GM18520 (cell line): ENCODE measurements at regions not wholly inside any gene's neighbourhood (a gene's known extent, or its start where the extent isn't known, plus 50 kb on each side); places are given as distances from the start of the nearest gene placed in this dataset.

Source experiments
- ATAC-seq: cut with Tn5 transposase; IDR thresholded peaks from one replicate; pipeline ENCODE4 v1.9.1; 2021; ENCODE audit not compliant: unreplicated experiment

DNA sequence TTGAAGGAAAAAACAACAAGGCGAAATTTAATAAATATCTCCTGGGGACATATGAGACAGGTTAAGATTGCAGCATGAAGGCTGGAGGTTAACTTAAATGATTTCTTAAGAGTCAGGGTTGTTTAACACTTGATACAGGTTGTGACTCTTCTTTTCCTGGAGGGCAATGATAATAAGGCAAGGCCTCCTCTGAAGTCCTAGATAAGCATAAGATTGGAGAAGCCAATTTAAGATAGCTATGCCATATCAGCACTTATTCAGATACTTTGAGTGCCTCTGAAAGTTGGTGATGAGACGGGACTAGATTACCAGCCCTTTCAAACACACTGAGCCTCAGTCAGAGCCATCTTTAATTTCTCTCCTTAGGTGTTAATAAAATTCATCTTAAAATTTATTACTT is 350.8 kb downstream of the FBXO8 start:
- ATAC-seq: no peak

DNA sequence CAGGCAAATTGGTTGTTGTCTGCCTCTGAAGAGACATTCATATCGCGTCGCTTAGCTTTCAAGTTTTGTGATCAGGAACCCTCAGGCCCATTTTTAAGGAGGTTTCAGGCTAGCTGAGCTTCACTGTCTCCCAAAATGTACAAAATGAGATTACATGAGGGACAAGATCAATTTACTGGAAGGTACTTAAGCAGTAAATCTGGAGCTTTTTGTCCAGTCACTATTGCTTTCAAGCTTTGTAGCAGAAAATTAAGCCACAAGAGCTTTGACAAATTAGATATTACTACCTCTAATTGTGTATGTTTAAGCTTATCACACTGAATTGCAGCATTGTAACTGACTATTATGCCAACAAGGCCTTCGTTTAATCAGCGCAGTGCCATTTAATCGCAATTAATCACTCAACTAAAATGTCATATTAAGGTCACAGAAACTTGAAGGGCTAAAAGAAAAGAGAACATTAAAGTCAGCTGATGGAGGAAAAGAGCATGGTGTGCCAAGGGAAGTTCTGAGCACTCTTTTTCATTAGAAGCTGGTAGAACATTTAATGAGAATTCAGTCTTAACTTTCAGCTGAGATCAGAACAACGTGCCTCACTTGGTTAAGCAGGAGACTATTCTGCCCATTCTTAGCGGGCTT is 353.0 kb downstream of the FBXO8 start:
- ATAC-seq: no peak

DNA sequence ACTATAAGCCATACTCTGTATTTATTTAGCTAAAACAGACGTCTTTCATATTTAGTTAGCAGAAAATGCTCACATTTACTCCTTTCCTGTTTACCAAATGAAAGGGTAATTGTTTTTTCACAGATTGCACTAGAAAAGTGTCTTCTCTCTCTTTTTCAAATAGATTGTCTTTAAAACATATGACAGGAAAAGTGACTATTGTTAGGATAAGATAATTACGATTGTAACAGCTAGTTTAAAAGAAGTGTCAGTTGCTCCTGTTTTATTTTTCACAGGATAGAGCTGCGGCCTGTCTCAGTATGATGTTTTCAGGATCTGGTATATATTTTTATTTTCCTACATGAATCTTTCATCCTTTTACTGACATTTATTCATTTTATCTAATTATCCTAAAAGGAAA is 353.5 kb downstream of the FBXO8 start:
- ATAC-seq: no peak

DNA sequence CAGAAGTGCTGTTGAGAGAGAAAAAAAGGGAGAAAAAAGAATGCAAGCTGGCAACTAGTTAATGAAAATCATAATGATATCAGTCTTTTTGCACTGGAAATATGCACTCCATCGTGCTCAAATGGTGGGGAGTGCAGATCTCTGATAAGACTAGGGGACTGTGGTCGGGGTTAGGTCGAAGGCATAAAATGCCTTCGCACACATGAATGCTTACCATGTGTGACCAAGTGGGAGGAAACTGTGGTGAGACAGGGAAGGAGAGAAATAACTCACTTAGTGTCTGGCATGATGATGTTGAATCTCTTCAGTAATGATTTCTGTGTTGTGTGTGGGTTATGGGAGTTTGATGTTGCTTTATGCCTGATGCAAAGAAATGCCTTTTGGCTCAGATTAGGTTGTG is 358.9 kb downstream of the FBXO8 start:
- ATAC-seq: peak; percentile 60

DNA sequence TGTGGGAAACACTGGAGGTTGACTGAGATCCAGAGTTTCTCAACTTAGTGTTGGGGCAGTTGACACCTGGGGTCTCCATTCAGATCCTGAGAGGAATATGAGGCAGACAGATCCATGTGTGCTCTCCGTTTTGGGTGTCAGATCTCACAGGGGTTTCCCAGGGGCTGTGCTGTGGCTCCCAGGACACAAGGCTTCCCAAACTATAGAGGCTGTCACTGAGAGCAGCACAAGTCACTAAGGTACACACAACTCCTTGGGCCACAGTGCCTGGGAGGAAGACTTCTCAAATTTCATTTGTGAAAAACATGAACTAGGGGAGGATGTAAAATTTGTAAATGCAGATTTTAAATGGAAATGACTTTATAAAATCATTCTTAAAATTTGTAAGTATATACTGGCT is 363.6 kb downstream of the FBXO8 start:
- no peak for ATAC-seq

DNA sequence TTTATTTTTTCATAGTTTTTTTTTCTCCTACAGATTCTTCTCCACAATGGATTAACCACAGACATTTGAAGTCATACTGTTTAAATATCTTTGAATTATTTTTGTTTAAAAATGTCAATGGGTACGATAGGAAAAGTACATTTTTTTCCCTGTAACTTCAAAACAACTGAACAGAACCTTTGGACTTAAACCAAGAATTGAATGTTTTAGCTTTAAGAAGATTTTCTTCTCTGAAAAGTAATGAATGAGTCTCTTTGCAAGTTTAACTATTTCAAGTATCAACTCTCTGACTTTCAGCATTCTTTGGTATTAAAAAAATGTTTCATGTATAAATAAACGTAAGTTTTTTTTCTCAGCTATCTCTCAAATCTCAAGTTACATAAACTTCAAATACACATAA is 364.3 kb downstream of the FBXO8 start:
- no peak for ATAC-seq

DNA sequence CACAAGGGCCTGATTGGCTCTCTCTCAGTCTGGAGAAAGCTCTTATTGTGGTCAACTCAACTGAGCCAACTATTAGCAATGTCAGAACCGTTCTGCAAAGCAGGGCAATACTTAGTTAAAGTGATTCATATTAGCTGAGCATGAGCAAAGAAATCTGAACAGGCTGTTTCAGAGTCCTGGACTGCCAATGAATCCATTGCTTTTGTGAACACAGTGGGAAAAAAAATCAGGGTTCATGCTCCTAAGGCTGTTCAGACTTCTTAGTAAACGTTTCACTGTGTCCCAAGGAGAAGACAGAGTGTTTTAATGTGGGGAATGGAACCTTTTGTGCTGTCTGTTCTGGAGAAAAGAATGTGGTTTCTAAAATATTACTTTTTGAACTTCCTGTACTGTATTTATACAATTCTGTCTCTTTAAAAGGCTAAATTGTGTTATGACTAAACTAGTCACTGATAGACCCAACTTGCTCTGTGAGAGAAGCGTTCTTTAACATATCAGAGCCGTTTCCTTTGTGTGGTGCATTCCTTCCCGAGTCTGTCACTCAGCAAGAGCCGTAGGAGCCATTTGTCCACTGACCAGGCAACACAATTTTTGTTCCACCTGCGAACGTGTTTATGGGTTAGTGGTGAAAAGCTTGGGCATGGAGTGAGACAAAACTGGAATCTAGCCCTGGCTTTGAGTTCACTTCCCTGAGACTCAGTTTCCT is 366.1 kb downstream of the FBXO8 start:
- no peak for ATAC-seq

DNA sequence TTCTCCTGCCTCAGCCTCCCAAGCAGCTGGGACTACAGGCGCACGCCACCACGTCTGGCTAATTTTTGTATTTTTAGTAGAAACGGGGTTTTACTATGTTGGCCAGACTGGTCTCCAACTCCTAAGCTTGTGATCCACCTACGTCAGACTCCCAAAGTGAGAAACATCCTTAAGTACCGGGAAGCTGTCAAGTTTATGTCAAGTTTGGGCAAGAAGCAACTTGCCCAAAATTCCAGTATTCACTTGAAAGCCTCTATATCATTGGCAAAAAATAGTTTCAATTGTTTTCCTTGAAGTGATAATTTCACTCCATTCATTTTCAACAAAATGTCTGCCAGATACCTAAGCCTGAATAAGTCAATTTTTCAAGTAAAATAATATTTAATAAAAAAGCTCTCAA is 370.0 kb downstream of the FBXO8 start:
- ATAC-seq: no peak

DNA sequence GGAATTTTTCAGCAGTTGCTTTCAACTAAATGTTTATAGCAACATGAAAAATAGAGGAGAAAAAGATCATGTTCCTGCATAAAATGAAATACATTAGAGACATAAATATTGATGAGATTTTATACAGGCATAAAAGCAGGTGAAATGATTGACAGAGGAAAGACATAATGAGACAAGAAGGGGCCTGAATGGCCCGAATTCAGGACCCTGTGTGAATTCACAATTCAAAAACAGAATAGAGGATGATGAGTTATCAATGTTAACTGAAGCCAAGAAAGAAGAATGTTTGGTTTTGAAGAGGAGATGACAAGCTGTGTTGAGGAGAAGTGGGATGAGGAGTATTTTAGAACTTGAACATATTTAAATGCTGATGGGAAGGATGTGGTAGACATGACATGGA is 371.1 kb downstream of the FBXO8 start:
- ATAC-seq: no peak

DNA sequence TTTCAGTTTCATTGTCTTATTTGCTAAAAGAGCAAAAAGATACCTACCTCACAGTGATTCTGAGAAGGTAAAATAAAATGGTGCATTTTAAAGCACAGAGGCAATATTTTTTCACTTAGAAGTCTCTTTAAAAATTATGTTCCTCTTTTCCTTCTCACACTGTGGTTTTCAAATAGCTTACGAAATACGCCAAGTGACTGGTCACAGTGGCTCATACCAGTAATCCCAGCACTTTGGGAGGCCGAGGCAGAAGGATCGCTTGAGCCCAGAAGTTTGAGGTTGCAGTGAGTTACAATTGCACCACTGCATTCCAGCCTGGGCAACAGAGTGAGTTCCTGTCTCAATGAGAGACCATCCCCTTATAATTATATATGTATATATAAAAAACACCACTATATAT is 372.6 kb downstream of the FBXO8 start:
- ATAC-seq: no peak

DNA sequence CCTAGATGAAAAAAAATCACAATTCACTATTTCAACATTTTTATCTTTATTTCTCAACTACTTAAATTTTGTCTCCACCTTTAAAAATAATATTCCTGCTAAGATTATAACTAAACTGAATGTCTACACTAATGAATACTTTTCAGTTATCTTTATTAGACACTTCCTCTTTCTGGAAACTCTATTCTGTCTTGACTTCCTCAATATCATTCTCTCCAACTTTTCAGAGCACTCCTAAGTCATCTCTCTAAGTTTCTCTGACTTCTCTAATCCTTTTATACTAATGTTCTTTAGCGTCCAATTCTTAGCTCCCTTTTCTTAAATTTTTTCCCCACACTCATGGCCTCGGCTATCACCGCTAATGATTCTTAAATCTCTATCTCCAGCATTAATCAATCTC is 374.2 kb downstream of the FBXO8 start:
- no peak for ATAC-seq

DNA sequence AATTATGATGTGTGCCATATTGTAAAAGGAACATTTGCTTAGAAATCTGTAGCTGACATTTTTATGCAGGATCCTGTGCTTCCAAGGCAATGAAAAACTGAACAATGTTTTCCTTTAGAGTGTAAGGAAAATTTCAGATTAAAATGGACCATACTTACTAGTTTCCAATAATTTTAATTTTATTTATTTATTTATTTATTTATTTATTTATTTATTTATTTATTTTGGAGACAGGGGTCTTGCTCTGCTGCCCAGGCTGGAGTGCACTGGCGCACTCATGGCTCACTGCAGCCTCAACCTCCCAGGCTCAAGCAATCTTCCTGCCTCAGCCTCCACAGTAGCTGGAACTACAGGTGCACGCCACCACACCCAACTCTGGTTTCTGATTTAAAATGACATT is 369.8 kb upstream of the HAND2 start:
- no peak for ATAC-seq

DNA sequence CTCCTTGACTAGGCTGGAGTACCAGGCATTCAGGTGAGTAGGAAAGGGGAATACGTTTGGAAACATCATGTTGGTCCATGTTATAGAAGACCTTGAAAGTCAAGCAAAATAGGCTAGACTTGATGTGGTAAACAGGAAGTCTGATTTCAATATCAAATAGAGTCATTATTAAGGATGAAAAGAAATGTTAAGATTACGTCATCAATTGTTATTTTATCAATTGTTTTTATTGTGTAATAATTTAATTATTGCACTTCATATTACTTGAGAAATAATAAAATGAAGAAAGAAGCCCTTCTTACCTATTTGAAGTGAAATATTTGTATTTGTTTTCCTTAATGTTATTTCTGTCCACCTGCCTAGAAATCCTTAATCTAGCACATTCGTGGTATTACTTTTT is 361.0 kb upstream of the HAND2 start:
- no peak for ATAC-seq

DNA sequence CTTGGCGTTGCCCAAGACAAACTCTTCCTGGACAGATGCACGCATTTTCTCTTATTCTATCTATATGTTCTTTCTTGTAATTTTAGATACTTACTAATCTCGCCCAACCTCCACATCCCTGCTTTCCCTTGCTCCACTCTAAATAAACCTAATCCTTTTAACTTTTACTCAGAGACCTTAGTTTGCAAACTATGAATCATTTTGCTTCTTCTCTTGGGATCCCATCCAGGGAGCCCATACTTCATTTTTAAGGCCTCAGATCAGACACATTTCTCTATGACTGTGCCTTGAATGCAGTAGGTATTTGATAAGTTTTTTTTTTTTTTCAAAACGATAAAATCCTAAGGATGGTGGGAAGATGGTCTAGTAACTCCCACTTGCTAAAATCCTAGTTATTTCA is 353.8 kb upstream of the HAND2 start:
- no peak for ATAC-seq

DNA sequence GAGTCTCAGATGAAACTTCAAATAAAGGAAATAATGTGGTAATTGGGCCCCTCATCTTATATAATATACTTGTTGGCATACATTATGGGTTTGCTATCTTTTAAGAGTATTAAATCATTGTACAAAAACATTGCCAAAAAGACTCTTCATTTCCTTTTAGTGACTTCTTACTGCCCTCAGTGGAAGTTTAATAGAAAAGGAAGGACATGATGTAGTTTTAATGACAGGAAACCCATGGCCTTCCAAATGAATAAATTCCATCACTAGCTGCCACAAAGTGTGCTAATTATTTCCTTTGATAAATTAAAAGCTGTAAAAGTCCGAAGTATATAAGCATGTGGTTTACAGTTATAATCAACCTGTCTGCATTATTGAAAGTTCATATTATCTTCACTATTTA is 350.9 kb upstream of the HAND2 start:
- no peak for ATAC-seq

DNA sequence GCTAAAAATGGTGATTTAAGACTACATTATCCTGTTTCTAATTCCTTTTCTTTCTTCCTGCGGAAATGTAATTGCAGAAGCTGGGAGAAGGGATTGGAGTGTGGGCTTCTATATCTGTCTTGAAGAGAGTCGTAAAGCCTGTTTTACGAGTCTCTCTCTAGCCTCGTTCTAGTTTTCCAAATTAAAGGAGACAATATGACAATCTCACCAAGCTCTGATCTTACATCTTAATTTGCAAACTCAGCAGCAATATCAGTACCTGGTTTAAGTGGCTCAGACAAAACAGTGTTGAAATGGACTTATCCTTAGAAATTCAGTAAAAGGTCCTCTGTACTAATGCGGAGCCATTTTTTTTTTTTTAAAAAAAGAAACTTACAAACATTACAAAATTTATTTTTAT is 349.5 kb upstream of the HAND2 start:
- ATAC-seq: no peak

DNA sequence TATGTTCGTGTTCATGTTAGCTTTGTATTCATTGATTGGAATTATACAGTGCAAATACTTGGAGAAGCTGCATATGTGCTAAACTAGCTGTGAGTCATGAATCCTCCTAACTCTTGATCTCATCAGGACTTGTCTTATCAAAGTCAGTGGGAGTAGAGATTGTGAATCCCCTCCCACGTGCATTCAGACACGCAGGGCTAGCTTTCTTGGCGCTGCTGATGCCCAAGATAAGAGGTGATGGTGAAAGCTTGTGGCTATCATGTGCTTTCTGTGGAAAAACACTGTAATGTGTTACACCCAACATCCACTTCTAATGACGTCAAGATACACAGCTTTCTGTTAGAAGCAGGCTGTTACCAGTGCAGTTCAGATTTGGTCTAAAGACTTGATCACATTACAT is 348.7 kb upstream of the HAND2 start:
- ATAC-seq: no peak

DNA sequence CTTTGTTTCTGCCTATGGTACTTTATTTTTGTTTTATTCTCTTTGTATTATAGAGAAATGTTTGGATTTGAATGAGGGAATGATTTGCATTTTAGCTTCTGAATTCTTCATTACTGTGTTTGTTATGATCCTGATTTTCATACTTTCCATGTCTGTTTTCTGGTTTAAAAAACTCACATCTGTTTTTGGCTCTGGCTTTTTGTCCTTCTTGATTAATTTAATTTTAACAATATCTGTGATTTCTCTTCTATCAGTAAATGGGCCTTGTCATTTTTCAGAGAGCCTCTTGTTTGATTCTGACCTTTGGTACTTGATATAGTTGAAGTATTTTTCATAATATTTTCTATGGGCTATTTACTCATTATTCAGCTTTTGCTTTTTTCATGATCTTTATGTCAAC is 341.6 kb upstream of the HAND2 start:
- no peak for ATAC-seq

DNA sequence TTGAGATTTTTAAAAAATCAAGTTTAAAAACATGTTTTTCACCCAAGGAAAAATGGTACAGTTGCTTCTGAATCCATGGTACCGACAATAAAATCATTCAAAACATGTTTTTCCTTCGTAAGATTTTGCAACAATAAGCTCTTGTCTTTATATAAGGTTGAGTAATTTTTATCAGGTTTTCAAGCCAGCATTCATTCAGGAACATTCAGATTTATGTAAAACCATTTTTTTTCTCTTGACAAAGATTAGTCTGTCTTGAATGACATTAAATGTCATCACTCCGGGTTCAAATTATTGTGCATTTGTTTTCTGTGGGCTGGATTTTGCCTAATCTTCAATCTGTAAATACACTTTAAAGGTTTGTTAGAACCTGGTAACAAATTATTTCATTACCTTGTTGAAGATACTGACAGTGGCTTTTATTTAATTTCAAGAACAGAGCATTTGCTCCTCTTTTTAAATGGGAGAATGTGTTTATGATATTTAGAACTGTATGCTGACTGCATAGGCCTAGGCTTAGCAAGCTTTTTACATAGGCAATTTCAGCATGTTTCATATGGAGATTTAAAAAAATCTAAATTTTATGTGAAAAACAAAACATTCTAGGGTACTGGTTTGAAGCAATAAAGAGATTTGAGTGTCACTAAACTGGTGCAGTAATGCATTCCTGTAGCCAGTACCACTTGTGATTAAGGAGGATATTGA is 336.4 kb upstream of the HAND2 start:
- ATAC-seq: no peak

DNA sequence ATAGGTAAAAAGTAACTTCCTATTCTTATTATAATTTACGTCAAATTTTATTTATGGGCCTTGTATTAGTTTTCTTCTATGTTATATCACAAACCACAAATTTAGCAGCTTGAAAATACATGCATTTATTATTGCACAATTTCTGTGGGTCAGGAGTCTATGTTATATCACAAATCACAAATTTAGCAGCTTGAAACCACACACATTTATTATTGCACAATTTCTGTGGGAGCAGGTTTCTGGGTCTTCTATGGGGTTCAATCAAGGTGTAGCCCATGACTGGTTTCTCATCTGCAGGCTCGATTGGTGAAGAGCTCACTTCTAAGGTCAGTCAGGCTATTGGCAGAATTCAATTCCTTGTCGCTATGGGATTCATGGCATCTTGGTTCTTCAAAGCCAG is 332.7 kb upstream of the HAND2 start:
- no peak for ATAC-seq

DNA sequence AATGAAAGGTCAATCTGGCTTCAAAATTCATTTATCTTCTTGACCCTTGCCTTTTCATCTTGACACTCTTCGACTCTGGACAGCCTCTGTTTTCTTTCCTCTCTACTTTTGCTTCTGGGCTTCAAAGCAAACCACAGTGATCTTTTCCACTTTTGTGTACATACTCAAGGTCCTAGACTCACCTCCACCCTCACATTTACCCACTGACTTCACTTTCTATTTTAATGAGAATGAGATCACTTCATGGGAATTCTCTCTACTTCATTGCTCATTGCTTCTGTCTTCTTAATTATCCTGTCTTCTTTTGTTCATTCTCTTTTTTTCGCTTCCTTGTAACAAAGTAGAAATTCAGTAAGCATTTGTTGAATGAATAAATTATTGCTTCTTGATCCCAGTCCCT is 330.1 kb upstream of the HAND2 start:
- no peak for ATAC-seq

DNA sequence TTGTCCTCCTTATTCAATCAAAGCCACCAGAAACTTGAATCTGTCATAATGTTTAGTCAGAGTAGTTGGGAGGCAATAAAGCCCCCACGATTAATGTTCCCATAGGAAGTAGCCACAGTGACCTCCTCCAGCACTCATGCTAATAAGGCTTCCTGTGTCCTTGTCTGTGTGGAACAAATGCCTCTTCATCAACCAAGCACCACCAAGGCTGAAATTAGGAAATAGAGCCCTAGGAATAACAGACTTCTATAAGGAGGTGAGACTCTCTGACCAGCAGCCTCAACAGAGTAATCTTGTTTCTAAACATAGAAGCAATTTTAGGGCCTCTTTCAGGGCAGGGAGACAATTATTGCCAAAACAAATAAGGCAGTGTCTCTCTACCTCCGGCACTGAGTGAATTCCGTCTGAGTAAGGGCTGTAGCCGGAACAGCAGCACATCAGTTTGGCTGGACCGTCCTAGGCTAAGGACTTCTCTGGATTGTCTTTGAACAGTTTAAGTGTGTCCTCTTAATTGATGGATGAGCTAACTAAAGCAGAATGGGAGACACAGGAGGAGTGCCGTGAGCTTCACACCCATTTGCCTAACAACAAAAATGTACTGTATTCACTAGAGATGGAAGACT is 329.2 kb upstream of the HAND2 start:
- ATAC-seq: no peak
